GM08714 (cell line): ENCODE measurements at regions not wholly inside any gene's neighbourhood (a gene's known extent, or its start where the extent isn't known, plus 50 kb on each side); places are given as distances from the start of the nearest gene placed in this dataset.

ENCODE experiments used
- H3K4me3 ChIP-seq: fragments of 200-500 bp; sonication (Bioruptor generic); 2 replicates; pipeline ENCODE4 v1.5.1; 2014; ENCODE audit warnings: mild to moderate bottlenecking, low read length, inconsistent platforms
- ZNF274 ChIP-seq: IDR thresholded peaks from 2 replicates; pipeline ENCODE4 v1.6.1; 2012; ENCODE audit warnings: mild to moderate bottlenecking, low read depth, low read length

DNA sequence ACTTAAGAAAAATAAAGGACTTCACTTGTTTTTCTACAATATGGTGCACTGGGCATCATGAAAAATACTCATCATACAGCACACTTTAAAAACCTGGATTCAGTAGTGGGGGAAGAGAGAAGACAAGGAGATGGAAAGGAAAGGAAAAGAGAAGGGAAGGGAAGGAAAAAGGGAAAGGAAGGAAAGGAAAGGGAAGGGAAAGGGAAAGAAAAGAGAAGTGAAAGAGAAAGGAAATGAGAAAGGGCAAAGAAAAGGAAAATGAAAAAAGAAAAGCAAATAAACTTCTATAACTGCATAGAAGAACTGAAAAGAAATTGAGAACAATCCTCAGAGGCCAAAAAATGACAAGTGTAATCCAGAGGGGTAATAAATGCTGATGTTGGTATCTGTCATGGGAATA is 388.1 kb upstream of the PKDCC start:
- no peak overlapping the region for H3K4me3 ChIP-seq
- TF ChIP-seq ZNF274 = no peak

DNA sequence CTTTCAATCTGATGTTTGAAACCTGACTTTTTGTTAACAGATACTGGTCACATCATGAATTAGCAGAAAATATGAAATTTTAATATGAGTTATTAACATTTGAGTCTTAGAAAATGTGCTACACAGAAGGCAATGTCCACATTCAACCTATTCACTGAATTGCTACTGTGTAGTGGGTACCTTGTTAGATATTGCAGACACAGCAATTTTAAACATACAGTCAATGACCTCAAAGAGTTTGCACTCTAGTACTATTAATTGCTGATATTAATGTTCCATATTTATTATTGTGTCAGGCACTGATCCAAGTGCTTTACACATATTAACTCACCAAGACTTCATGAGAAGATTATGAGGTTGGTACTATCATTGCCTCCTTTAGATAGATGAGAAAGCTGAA is 385.4 kb upstream of the PKDCC start:
- no peak for TF ChIP-seq ZNF274
- no peak overlapping the region for H3K4me3 ChIP-seq

DNA sequence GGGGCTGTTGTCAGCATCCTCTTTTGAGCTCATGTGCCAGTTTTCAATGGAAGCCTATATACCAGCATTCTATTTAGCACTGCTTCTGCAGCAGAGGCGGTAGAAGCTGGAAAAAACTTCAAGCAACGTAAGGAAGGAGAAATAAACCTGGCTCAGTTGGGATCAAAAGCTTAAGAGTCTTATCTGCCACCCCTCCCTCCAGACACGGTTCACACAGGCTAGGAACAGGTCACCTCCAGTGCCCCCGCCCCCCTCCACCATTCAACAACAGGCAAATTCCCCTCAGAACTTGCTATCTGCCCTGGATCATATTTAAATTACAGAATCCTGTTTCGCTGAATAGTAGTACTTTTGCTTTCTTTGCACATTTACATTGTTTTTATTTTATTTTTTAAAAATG is 384.8 kb upstream of the PKDCC start:
- no peak overlapping the region for H3K4me3 ChIP-seq
- no peak for TF ChIP-seq ZNF274

DNA sequence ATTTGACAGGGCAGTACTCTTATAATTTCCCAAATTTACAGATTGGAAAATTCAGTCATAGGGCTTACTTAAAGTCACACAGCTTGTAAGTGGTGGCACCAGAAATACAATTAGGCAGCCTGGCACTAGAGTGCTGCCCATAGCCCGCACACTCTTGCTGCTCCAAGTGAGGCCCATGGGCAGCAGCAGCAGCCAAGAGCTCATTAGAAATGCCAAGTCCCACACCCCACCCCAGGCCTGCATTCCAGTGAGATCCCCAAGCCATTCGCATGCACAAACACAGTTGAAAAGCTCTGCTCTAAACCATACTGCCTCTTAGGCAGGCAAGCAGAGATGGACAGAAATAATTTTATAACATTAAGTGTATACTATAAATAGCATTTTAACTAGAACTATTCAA is 379.3 kb upstream of the PKDCC start:
- no peak overlapping the region for H3K4me3 ChIP-seq
- no peak for TF ChIP-seq ZNF274

DNA sequence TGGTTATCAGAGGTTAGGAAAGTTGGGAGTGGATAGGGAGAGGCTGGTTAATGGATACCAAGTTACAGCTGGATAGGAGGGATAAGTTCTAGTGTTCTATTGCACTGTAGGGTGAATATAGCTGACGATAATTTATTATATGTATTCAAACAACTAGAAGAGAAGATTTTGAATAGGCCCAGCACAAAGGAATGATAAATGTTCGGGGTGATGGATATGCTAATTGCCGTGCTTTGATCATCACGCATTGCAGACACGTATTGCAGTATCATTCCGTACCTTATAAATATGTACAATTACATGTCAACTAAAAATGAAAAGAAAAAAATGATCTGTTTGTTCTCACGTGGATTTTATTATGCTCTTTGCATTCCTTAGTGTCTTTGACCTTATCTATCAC is 369.2 kb upstream of the PKDCC start:
- H3K4me3 ChIP-seq = no peak overlapping the region
- no peak for TF ChIP-seq ZNF274

DNA sequence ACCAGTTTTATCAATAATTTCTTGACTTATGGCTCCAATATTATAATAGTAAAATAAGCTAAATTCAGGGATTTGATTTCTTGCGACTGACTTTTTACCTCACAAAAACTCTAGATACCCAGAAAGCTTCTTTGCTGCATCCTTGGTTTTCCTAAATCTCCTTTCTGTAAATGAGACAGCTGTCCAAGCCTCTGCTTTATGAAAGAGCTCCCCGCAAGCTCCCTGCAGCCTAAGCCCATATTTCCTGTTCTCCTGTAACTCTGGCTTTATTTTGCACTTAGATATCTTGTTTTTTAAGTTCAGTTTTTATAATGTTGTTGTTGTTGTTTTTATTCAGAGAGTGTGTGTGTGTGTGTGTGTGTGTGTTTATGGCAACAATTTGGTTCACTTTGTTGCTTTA is 361.7 kb upstream of the PKDCC start:
- no peak for TF ChIP-seq ZNF274
- H3K4me3 ChIP-seq = no peak overlapping the region

DNA sequence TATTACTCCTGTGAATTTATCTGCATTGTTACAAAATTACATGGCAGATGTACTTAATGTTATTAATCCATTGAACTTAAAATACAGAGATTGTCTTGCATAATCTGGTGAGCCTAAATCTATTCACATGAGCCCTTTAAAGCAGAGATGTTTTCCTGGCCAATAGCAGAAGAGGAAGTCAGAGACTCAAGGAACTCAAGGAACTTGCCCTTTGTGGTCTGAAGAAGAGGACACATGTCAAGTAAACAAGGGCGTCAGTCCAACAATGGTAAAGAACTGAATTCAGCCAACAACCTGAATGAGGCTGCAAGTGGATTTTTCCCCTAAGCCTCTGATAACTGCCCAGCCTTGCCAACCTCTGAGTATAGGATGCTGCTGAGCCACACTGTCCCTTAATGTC is 356.3 kb upstream of the PKDCC start:
- no peak overlapping the region for H3K4me3 ChIP-seq
- no peak for TF ChIP-seq ZNF274

DNA sequence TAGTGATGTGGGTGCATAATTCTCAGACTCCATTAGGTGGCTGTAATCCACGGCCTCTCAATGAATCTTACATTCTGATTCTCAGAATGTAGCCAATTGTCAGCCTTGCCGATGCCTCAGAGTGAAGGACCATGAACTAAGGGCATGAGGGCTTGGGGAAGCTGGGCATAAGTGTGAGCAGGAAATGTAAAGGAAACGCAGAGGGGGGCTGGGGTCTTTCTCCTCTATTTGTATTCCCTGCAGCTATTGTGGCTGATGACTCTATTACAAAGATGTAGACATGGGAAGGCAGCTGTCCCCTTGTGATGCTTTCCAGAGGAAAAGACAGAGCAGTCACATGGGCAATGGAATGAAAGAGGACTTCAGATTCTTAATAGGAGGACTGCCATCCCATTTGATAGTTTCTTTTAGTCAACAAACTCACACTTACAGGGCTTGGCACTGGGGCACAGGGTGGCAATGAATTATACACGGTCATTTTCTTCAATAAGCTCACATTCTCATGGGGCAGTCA is 353.2 kb upstream of the PKDCC start:
- TF ChIP-seq ZNF274 = no peak
- no peak overlapping the region for H3K4me3 ChIP-seq

DNA sequence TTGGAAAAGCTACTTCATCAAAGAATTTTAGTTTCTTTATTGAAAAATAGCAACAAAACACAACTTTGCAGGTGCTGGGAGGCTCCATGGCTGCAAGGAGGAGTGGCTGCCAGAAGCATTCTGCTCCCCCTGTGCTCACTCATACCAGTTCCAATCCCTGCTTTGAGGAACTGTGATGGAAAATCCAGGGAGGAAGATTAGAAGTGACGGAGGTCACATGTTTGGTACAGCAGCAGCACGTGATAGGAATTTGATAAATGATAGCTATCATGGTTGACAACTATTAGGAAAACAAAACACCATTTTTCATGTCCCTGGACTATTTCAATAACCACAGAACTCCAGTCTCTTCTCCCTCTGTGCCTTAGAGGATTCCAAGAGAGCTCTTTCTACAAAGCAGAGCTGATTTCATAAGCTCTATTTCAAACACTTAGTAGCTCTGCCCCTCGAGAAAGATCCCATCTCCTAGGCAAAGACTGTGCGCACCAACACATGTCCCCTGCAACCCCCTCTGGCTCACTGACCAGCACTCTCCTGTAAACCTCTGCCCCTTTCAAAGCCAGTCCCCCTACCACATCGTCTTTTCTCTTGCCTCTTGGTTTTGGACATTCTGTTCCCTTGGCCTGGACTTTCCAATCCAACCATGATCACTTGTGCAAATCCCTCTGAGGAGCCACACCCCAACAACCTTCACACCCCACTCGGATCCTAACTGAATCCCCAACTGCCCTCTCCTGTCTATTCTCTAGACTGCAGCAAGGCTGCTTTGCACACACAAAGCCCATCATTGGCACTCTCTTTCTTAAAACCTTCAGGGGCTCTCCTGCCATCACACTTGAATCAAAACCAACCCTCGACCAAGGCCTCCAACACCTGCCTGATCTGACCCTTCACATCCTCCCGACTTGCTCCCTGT is 352.4 kb upstream of the PKDCC start:
- no peak overlapping the region for H3K4me3 ChIP-seq
- no peak for TF ChIP-seq ZNF274

DNA sequence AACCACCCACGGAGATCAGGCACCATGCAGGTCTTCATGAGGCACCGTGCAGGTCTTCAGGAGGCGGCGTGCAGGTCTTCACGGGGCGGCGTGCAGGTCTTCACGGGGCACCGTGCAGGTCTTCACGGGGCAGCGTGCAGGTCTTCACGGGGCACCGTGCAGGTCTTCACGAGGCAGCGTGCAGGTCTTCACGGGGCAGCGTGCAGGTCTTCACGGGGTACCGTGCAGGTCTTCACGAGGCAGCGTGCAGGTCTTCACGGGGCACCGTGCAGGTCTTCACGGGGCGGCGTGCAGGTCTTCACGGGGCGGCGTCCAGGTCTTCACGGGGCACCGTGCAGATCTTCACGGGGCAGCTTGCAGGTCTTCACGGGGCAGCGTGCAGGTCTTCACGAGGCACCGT is 350.4 kb upstream of the PKDCC start:
- H3K4me3 ChIP-seq = no peak overlapping the region
- TF ChIP-seq ZNF274 = no peak

DNA sequence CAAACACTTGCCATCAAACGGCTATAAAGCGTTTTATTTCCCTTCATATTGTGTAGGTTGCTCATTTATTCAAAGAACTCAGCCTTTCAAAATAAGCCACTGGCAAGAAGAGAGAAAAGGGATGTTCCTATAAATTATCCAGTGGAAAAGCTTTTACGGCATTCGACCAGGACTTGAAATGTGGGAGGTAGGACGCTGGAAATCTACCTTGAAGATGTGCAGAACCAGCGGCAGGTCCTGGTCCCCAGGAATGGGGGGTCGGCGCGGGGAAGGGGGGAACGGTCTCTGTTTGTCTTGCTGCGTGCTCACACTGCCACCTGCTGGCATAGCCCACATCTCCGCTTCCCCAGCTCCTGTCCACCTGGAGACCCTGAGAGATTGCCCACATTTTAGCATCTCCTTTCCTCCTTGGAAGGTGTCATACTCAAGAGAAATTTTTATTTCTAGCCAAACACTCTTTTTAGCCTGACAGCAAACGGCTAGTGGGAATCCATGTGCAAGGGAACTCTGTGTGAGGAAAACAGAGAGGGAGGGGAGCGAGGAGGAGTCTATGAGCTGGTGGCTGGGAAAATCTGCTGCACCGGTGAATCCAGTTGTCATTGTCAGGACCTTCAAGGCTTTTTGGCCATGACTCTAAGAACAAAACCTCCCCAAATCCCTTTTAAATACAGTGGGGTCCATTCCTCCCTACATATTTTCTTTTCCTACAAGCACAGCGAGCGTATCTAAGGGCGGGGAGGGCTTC is 349.0 kb upstream of the PKDCC start:
- no peak overlapping the region for H3K4me3 ChIP-seq
- TF ChIP-seq ZNF274 = no peak

DNA sequence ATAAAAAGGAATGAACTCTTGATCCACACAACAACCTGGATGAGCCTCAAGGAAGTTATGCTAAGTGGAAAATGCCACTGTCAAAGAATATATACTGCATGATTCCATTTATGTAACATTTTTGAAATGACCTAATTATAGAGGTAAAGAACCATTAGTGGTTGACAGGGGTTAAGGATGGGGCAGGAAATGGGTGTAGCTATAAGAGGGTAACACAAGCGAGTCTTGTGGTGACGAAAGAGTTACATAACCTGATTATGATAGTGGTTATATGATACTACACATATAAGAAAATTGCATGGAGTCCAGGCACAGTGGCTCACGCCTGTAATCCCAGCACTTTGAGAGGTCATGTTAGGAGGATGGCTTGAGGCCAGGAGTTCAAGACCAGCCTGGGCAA is 346.6 kb upstream of the PKDCC start:
- H3K4me3 ChIP-seq = no peak overlapping the region
- no peak for TF ChIP-seq ZNF274

DNA sequence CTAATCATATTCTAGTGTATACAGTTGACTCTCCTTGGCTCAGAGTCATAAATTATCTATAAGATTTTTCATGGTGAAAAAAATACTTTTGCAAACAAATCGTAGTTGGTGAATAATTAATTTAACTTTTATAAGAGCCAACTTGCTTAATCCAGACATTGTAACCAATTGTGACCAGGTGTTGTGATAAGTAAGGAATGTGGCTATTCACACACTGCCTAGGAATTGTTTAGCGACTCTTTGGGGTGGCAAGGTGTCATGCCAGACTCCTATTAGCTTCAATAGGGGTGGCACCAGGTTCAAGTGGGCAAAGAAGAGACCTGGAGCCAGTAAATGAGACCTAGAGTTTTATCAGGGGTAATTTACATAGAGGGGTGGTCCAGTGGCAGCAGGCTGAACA is 344.7 kb upstream of the PKDCC start:
- TF ChIP-seq ZNF274 = no peak
- no peak overlapping the region for H3K4me3 ChIP-seq

DNA sequence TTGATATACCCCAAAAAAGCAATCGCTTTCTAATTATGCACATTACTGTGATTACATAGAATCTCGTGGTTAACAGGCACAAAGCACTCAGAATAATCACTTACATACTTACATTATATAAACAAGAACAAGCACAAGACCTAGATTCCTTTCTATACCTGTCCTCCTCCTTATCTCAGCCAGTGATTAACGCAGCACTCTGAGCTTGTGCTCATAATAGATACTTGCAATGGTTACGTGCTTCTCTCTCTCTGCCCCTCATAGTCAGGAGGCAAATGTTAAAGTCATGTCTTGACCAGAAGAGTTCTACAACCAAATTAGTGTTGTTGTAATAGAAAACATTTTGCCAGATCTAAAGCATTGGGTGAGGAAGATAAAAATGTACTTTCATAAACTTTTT is 342.2 kb upstream of the PKDCC start:
- TF ChIP-seq ZNF274 = no peak

DNA sequence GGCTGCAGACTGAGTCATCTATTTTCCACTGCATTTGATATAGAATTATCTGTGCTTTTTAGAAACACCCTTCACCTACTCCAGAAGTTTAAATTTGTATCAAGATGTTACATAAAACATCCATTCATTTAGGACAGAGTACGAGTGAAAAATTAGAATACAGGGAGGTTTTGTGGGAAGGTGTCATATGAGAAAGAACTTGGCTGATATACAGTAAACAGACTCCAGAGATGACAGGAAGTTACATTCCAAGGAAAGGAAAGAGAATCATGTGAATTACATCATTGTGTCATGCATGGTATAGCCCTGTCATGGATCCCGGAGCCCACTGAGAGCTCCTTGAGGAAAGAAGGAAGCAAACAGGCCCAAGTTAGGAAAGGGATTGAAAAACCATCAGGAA is 341.5 kb upstream of the PKDCC start:
- H3K4me3 ChIP-seq = no peak overlapping the region
- TF ChIP-seq ZNF274 = no peak

More for the DNA sequence above, 342.2 kb upstream of the PKDCC start:
- H3K4me3 ChIP-seq = no peak overlapping the region
